H9 (cell line): ENCODE measurements at regions not wholly inside any gene's neighbourhood (a gene's known extent, or its start where the extent isn't known, plus 50 kb on each side); places are given as distances from the start of the nearest gene placed in this dataset.

Experiments used
- DNase-seq: peaks from one replicate; pipeline ENCODE4 v3.0.0-alpha.2; 2017
- H2AFZ ChIP-seq: one replicate; pipeline ENCODE4 v1.6.1; 2013; ENCODE audit warnings: mild to moderate bottlenecking, low read length, control low read depth, moderate library complexity
- H2AK5ac ChIP-seq: 2 replicates; pipeline ENCODE4 v1.6.1; 2013; ENCODE audit warnings: low read length, control low read depth, mixed read lengths; ENCODE audit not compliant: insufficient read length
- H2BK120ac ChIP-seq: one replicate; pipeline ENCODE4 v1.6.1; 2013; ENCODE audit warnings: low read depth, mild to moderate bottlenecking, low read length, control low read depth, inconsistent platforms; ENCODE audit not compliant: poor library complexity, severe bottlenecking
- H2BK12ac ChIP-seq: 2 replicates; pipeline ENCODE4 v1.6.1; 2013; ENCODE audit warnings: low read length, control low read depth, mixed read lengths, low read depth; ENCODE audit not compliant: insufficient read length
- H2BK15ac ChIP-seq: 2 replicates; pipeline ENCODE4 v1.6.1; 2013; ENCODE audit warnings: low read depth, low read length, control low read depth
- H2BK20ac ChIP-seq: one replicate; pipeline ENCODE4 v1.6.1; 2013; ENCODE audit warnings: low read depth, mild to moderate bottlenecking, low read length, control low read depth, inconsistent platforms; ENCODE audit not compliant: poor library complexity, severe bottlenecking
- H2BK5ac ChIP-seq: 2 replicates; pipeline ENCODE4 v1.6.1; 2013; ENCODE audit warnings: low read length, control low read depth, mixed read lengths; ENCODE audit not compliant: insufficient read length
- H3K14ac ChIP-seq: 2 replicates; pipeline ENCODE4 v1.6.1; 2013; ENCODE audit warnings: low read length, control low read depth; ENCODE audit not compliant: insufficient read depth
- H3K18ac ChIP-seq: 2 replicates; pipeline ENCODE4 v1.6.1; 2013; ENCODE audit warnings: low read depth, mild to moderate bottlenecking, mixed read lengths, low read length, control low read depth; ENCODE audit not compliant: insufficient read length
- H3K23ac ChIP-seq: 2 replicates; pipeline ENCODE4 v1.6.1; 2013; ENCODE audit warnings: low read length, control low read depth, mixed read lengths, low read depth; ENCODE audit not compliant: insufficient read length
- H3K23me2 ChIP-seq: 2 replicates; pipeline ENCODE4 v1.6.1; 2013; ENCODE audit warnings: low read depth, mild to moderate bottlenecking, mixed read lengths, low read length, control low read depth; ENCODE audit not compliant: insufficient read length, poor library complexity, severe bottlenecking
- H3K27ac ChIP-seq: 2 replicates; pipeline ENCODE4 v1.5.1; 2013; ENCODE audit warnings: low read length, control low read depth, mixed read lengths, low read depth; ENCODE audit not compliant: insufficient read length
- H3K27me3 ChIP-seq: 2 replicates; pipeline ENCODE4 v1.6.1; 2013; ENCODE audit warnings: low read length, control low read depth, inconsistent platforms; ENCODE audit not compliant: insufficient read depth
- H3K4ac ChIP-seq: 2 replicates; pipeline ENCODE4 v1.6.1; 2013; ENCODE audit warnings: low read depth, mild to moderate bottlenecking, control low read depth, inconsistent platforms, low read length, moderate library complexity
- H3K4me1 ChIP-seq: 2 replicates; pipeline ENCODE4 v1.6.1; 2013; ENCODE audit warnings: low read length, control low read depth, inconsistent platforms; ENCODE audit not compliant: insufficient read depth
- H3K4me2 ChIP-seq: 2 replicates; pipeline ENCODE4 v1.6.1; 2013; ENCODE audit warnings: low read length, control low read depth, mixed read lengths; ENCODE audit not compliant: insufficient read length, insufficient read depth
- H3K56ac ChIP-seq: 2 replicates; pipeline ENCODE4 v1.6.1; 2013; ENCODE audit warnings: low read depth, mild to moderate bottlenecking, mixed read lengths, low read length, control low read depth; ENCODE audit not compliant: insufficient read length
- H3K79me1 ChIP-seq: 2 replicates; pipeline ENCODE4 v1.6.1; 2013; ENCODE audit warnings: low read depth, mild to moderate bottlenecking, moderate library complexity, low read length, control low read depth, inconsistent platforms; ENCODE audit not compliant: insufficient read depth, poor library complexity, severe bottlenecking
- H3K79me2 ChIP-seq: 2 replicates; pipeline ENCODE4 v1.6.1; 2013; ENCODE audit warnings: low read length, control low read depth, inconsistent platforms; ENCODE audit not compliant: insufficient read depth
- H3K9ac ChIP-seq: 2 replicates; pipeline ENCODE4 v1.6.1; 2013; ENCODE audit warnings: low read length, control low read depth, mixed read lengths; ENCODE audit not compliant: insufficient read length; ENCODE audit errors: extremely low read depth
- H3K9me3 ChIP-seq: one replicate; pipeline ENCODE4 v1.6.1; 2013; ENCODE audit warnings: low read depth, low read length, inconsistent platforms; ENCODE audit not compliant: control insufficient read depth
- H3T11ph ChIP-seq: one replicate; pipeline ENCODE4 v1.6.1; 2013; ENCODE audit warnings: mild to moderate bottlenecking, low read length, control low read depth, inconsistent platforms
- H4K20me1 ChIP-seq: one replicate; pipeline ENCODE4 v1.6.1; 2013; ENCODE audit not compliant: control insufficient read depth, insufficient read length, insufficient read depth
- H4K5ac ChIP-seq: 2 replicates; pipeline ENCODE4 v1.6.1; 2013; ENCODE audit warnings: low read depth, mild to moderate bottlenecking, mixed read lengths, low read length, control low read depth; ENCODE audit not compliant: insufficient read length
- H4K8ac ChIP-seq: replicated peaks from 2 replicates; pipeline ENCODE4 v1.6.1; 2013; ENCODE audit warnings: low read length, control low read depth, mixed read lengths, low read depth; ENCODE audit not compliant: insufficient read length
- H4K91ac ChIP-seq: 2 replicates; pipeline ENCODE4 v1.6.1; 2013; ENCODE audit warnings: low read depth, mild to moderate bottlenecking, moderate library complexity, mixed read lengths, low read length, control low read depth; ENCODE audit not compliant: insufficient read length
- H3K27ac Mint-ChIP-seq, 3 experiments: 2 replicates in 2 of 3; 3 replicates in 1 of 3; pipeline ENCODE4 v1.8.0; 2020 to 2021; ENCODE audit warnings: mixed read lengths in 3 of 3, mild to moderate bottlenecking in 1 of 3, moderate library complexity in 1 of 3
- H3K27me3 Mint-ChIP-seq: 2 replicates; pipeline ENCODE4 v1.8.0; 2021; ENCODE audit warnings: low read depth, mild to moderate bottlenecking, moderate library complexity, mixed read lengths
- H3K36me3 Mint-ChIP-seq, 3 experiments: 2 replicates in 2 of 3; 3 replicates in 1 of 3; pipeline ENCODE4 v1.8.0; 2020 to 2021; ENCODE audit warnings: low read depth in 3 of 3, mixed read lengths in 3 of 3; ENCODE audit not compliant: insufficient read depth in 1 of 3
- H3K4me1 Mint-ChIP-seq, 2 experiments: 2 replicates each; pipeline ENCODE4 v1.8.0; 2020; ENCODE audit warnings: mixed read lengths in 2 of 2
- H3K4me3 Mint-ChIP-seq, 2 experiments: 2 replicates in 1 of 2; 3 replicates in 1 of 2; pipeline ENCODE4 v1.8.0; 2020 to 2021; ENCODE audit warnings: mild to moderate bottlenecking in 2 of 2, mixed read lengths in 2 of 2, moderate library complexity in 1 of 2
- H3K9me3 Mint-ChIP-seq, 2 experiments: 2 replicates in 1 of 2; 3 replicates in 1 of 2; pipeline ENCODE4 v1.8.0; 2020; ENCODE audit warnings: mild to moderate bottlenecking in 2 of 2, mixed read lengths in 2 of 2, moderate library complexity in 1 of 2
- CTCF ChIP-seq: fragments of 200-600 bp; sonication (generic); conservative IDR thresholded peaks from 3 replicates; pipeline ENCODE4 v1.8.0; 2021; ENCODE audit warnings: antibody characterized with exemption, mild to moderate bottlenecking
- WGBS: extraction: QIAGEN DNeasy Blood & Tissue Kit; methylation state at CpG from one replicate; pipeline ENCODE4 v1.1.7; 2013; ENCODE audit warnings: missing lambda C conversion rate, low lambda C conversion rate, mixed read lengths; ENCODE audit not compliant: insufficient read length; ENCODE audit errors: extremely low coverage; 5-methylcytosine and 5-hydroxymethylcytosine counted together

- no peak overlapping the region for H3K18ac ChIP-seq
- H4K91ac ChIP-seq: no peak overlapping the region
- peaks cover 4 to 7% (median 5%) of the 10 kb centered on the region in 3 experiments for H3K36me3 Mint-ChIP-seq
- no peak overlapping the region for H3K56ac ChIP-seq
- H3K9ac ChIP-seq: no peak overlapping the region
- H2BK20ac ChIP-seq: no peak overlapping the region
- H3K9me3 Mint-ChIP-seq: peaks cover 8% of the 10 kb centered on the region in 2 experiments
- H3K27me3 Mint-ChIP-seq: no peaks in the 10 kb centered on the region
- no peak overlapping the region for H3K4ac ChIP-seq
- H2AK5ac ChIP-seq: no peak overlapping the region
- no peak for DNase-seq
- H3K27ac Mint-ChIP-seq: no peak overlapping the region
- H4K20me1 ChIP-seq: no peaks in the 10 kb centered on the region
- no peak overlapping the region for H4K5ac ChIP-seq
- H3K79me2 ChIP-seq: no peaks in the 10 kb centered on the region
- no peaks in the 10 kb centered on the region for H3K27me3 ChIP-seq
- H2BK5ac ChIP-seq: no peak overlapping the region
- H3K9me3 ChIP-seq: no peaks in the 10 kb centered on the region
- TF ChIP-seq CTCF: no peak
- no peak overlapping the region for H2BK12ac ChIP-seq
- no peak overlapping the region for H3K4me2 ChIP-seq
- H2BK120ac ChIP-seq: no peak overlapping the region
- H3K23ac ChIP-seq: no peak overlapping the region
- H3K4me1 Mint-ChIP-seq: no peaks in the 10 kb centered on the region
- H4K8ac ChIP-seq: no peak overlapping the region
- no peaks in the 10 kb centered on the region for H3K4me1 ChIP-seq
- H3K79me1 ChIP-seq: no peaks in the 10 kb centered on the region
- H3T11ph ChIP-seq: no peak overlapping the region
- H3K4me3 Mint-ChIP-seq: no peak overlapping the region
- no peak overlapping the region for H3K14ac ChIP-seq
- H3K27ac ChIP-seq: no peak overlapping the region
- no peak overlapping the region for H2BK15ac ChIP-seq
- H3K23me2 ChIP-seq: no peaks in the 10 kb centered on the region
- no peak overlapping the region for H2AFZ ChIP-seq
- WGBS: no CpG with 5 or more reads among the region's 1 CpG
These were observed 370.2 kb upstream of the TMTC1 start for GRCh38 chr12:30153981-30154380.
